Left ventricle myocardium inferior (tissue), 1 donor: ENCODE measurements at regions not wholly inside any gene's neighbourhood (a gene's known extent, or its start where the extent isn't known, plus 50 kb on each side); places are given as distances from the start of the nearest gene placed in this dataset.
"Not testable (repeated sequence)": the region's sequence is repeated elsewhere in the genome, so short reads cannot be mapped to it uniquely, and the experiment has no call there.

Experiments
- DNase-seq: peaks from one replicate; pipeline ENCODE4 v3.0.0-alpha.2; 2020
- H3K27ac ChIP-seq: fragments of 200-600 bp; replicated peaks from 2 replicates; pipeline ENCODE4 v1.8.0; 2021
- H3K27me3 ChIP-seq: fragments of 200-600 bp; 2 replicates; pipeline ENCODE4 v1.8.0; 2021; ENCODE audit warnings: low read depth
- H3K36me3 ChIP-seq: fragments of 200-600 bp; 2 replicates; pipeline ENCODE4 v1.8.0; 2021
- H3K4me1 ChIP-seq: fragments of 200-600 bp; 2 replicates; pipeline ENCODE4 v1.8.0; 2021
- H3K4me3 ChIP-seq: fragments of 200-600 bp; 2 replicates; pipeline ENCODE4 v1.8.0; 2021; ENCODE audit warnings: mild to moderate bottlenecking, moderate library complexity
- H3K9me3 ChIP-seq: fragments of 200-600 bp; replicated peaks from 2 replicates; pipeline ENCODE4 v1.8.0; 2021
- intact Hi-C: fragments of 100-400 bp; cut with micrococcal nuclease; formaldehyde crosslinking; loops from one replicate; pipeline ENCODE4 v1.11.0; 2022
- TF ChIP-seq, protein P1 (sequence below): fragments of 200-600 bp; IDR thresholded peaks from 2 replicates; pipeline ENCODE4 v1.8.0; 2021; ENCODE audit warnings: antibody characterized with exemption, mild to moderate bottlenecking, borderline replicate concordance
- donor health status: DM: no; HTN: yes; CAD: no; lungs with severe emphysema.

DNA sequence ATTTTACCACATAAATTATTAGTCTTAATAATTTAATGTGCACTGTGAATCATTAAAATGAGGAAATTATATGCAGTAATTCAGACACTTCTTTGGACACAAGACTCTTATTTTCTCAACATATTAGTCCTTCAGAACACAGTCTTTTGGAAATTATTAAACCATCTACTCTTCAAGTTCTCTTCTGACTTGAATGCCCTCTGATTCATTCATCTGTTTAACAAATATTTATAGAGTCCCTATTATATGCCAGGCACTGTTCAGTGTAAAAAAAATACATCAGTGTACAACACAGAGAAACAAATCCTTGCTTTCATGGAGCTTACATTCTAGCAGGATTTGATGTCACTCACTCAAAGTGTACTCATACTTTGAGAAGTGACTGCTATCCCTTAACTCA lies 163.4 kb upstream of the IL12B start:
- Histone ChIP-seq H3K27me3 (peaks cover 6% of the 10 kb centered on the region), H3K27ac (no peak overlapping the region), H3K4me1 (no peaks in the 10 kb centered on the region), H3K4me3 (no peak overlapping the region), H3K9me3 (no peaks in the 10 kb centered on the region), H3K36me3 (no peaks in the 10 kb centered on the region)
- intact Hi-C loops = no loop called here
- TF ChIP-seq, protein P1, sequence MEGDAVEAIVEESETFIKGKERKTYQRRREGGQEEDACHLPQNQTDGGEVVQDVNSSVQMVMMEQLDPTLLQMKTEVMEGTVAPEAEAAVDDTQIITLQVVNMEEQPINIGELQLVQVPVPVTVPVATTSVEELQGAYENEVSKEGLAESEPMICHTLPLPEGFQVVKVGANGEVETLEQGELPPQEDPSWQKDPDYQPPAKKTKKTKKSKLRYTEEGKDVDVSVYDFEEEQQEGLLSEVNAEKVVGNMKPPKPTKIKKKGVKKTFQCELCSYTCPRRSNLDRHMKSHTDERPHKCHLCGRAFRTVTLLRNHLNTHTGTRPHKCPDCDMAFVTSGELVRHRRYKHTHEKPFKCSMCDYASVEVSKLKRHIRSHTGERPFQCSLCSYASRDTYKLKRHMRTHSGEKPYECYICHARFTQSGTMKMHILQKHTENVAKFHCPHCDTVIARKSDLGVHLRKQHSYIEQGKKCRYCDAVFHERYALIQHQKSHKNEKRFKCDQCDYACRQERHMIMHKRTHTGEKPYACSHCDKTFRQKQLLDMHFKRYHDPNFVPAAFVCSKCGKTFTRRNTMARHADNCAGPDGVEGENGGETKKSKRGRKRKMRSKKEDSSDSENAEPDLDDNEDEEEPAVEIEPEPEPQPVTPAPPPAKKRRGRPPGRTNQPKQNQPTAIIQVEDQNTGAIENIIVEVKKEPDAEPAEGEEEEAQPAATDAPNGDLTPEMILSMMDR = no peak
- DNase-seq = no peak

DNA sequence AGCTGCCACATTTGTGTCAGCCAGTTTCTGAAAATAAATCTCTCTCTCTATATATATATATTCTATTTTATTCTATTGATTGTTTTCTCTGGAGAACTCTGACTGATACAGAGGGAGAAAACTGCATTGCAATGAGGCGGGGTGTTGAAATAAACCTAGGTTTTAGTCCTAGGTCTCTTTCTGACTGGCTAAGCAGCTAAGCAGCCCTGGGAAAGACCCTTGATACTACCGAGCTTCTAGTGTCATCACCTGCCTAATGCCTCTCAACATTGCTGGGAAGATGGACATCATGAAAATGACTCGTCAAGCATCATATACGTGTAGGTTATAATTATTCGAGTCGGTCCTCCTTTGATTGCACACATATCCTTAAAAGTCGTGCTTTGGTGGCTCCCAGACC lies 166.5 kb upstream of the IL12B start:
- DNase-seq = no peak
- H3K9me3 ChIP-seq = no peaks in the 10 kb centered on the region
- H3K4me1 ChIP-seq = no peaks in the 10 kb centered on the region
- H3K4me3 ChIP-seq = no peak overlapping the region
- H3K27me3 ChIP-seq = peaks cover 6% of the 10 kb centered on the region
- no peaks in the 10 kb centered on the region for H3K36me3 ChIP-seq
- TF ChIP-seq, protein P1 = no peak
- intact Hi-C loops = no loop called here
- H3K27ac ChIP-seq = no peak overlapping the region

DNA sequence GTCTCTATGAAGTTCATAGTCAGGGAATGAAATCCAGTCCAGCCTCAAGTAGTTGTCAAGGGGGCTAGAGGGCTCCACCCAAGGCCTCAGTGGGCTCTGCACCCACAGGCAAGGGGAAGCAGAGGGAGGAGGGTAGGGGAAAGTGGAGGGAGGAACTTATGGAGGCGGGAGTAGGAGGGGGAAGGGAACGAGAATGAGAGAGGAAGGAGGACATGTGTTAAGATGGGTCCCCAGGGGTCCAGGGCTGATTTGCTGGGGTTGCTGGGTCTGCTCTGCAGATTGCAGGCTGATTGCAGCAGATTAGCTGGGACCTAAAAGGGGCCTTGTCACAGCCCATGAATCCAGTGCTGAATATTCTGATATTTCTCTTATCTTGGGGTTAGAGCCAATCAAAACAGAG lies 166.9 kb upstream of the IL12B start:
- intact Hi-C loops = no loop called here
- H3K27ac ChIP-seq = no peak overlapping the region
- peaks cover 6% of the 10 kb centered on the region for H3K27me3 ChIP-seq
- no peaks in the 10 kb centered on the region for H3K36me3 ChIP-seq
- H3K4me1 ChIP-seq = no peaks in the 10 kb centered on the region
- TF ChIP-seq, protein P1 = no peak
- DNase-seq = no peak
- no peak overlapping the region for H3K4me3 ChIP-seq
- peaks cover 3% of the 10 kb centered on the region for H3K9me3 ChIP-seq

DNA sequence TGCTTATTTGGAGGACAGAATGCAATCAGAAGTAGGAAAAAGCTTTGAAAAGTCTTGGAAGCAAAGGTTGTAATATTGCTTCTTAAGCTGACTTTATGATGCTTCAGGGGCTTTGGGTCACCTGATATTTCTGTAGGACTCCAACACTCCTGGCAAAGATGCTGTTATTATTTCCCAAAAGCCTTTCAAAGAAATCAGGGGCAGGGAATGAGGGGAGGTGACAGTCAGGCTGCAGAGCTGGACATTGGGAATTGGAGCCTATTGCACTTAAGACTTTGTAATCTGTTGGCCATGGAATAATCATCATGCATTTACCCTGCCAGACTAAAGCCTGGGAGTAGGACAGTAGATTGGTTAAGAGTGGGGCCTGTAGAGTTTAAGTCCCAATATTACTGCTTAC lies 168.3 kb upstream of the IL12B start:
- Histone ChIP-seq H3K27ac (no peak overlapping the region), H3K4me1 (no peaks in the 10 kb centered on the region), H3K4me3 (no peak overlapping the region), H3K27me3 (peaks cover 6% of the 10 kb centered on the region), H3K36me3 (no peaks in the 10 kb centered on the region), H3K9me3 (peaks cover 6% of the 10 kb centered on the region)
- TF ChIP-seq, protein P1 = no peak
- no peak for DNase-seq
- intact Hi-C loops = no loop called here

DNA sequence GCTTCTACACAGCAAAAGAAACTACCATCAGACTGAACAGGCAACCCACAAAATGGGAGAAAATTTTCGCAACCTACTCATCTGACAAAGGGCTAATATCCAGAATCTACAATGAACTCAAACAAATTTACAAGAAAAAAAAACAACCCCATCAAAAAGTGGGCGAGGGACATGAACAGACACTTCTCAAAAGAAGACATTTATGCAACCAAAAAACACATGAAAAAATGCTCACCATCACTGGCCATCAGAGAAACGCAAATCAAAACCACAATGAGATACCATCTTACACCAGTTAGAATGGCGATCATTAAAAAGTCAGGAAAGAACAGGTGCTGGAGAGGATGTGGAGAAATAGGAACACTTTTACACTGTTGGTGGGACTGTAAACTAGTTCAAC lies 171.8 kb upstream of the IL12B start:
- H3K4me1 ChIP-seq = peaks cover 19% of the 10 kb centered on the region
- H3K27ac ChIP-seq, H3K4me3 ChIP-seq, DNase-seq, intact Hi-C loops, H3K27me3 ChIP-seq, H3K9me3 ChIP-seq, H3K36me3 ChIP-seq: not testable (repeated sequence)

DNA sequence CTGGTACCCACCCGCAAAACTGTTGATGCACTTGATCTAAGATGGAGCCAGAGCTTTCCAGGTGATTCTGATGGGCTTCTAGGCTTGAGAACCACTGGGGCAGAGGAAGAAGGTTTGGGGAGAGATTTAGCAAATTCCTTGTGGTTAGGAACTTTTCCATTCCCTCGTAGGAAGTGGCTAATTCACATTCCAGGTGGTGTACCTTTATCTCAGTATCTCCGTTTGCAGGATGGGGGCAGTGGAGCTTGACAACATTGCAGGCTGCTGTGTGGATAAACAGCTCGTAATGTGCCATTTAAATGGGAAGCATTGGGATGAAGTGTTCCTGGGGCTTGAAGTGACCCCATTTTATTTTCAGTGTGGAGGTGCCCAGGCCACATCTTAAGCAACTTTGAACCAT lies 172.9 kb upstream of the IL12B start:
- intact Hi-C loops = no loop called here
- H3K27me3 ChIP-seq = no peaks in the 10 kb centered on the region
- DNase-seq = no peak
- no peak overlapping the region for H3K27ac ChIP-seq
- H3K36me3 ChIP-seq = no peaks in the 10 kb centered on the region
- TF ChIP-seq, protein P1 = no peak
- H3K4me1 ChIP-seq = peaks cover 19% of the 10 kb centered on the region
- no peak overlapping the region for H3K4me3 ChIP-seq
- peaks cover 6% of the 10 kb centered on the region for H3K9me3 ChIP-seq
